ENCODE measurements at regions not wholly inside any gene's neighbourhood (a gene's known extent, or its start where the extent isn't known, plus 50 kb on each side); places are given as distances from the start of the nearest gene placed in this dataset.
"Not testable (repeated sequence)": the region's sequence is repeated elsewhere in the genome, so short reads cannot be mapped to it uniquely, and the experiment has no call there.

DNA sequence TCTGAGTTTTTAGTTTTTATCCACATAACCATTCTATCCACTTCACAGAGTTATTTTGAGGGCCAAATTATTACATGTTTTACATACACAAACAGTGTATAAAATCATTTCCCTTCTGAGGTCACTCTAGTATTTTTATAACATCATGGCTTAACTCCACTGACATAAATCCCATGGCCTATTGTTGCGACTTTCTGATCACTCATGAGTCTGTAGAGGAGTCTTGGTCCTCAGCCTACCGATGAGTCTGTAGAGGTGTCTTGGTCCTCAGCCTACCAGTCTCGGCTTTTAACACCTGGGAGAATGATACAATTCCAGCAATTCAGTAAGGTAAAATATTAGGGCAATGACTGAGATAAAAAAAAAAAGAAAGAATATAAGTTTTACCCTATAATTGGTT, 483.7 kb downstream of the USP25 start:
- DNase-seq (no peak), ATAC-seq (no peak)
- no peaks in the 10 kb centered on the region for H3K9me3 Mint-ChIP-seq
- H3K4me3 Mint-ChIP-seq, result no peak overlapping the region
- POLR2A ChIA-PET, result no interaction called here
- H3K27me3 Mint-ChIP-seq, result no peaks in the 10 kb centered on the region
- H3K27ac Mint-ChIP-seq, result no peak overlapping the region
- no peaks in the 10 kb centered on the region for H3K4me1 Mint-ChIP-seq (ENCODE audit: low read depth)
- TF ChIP-seq, protein P1, sequence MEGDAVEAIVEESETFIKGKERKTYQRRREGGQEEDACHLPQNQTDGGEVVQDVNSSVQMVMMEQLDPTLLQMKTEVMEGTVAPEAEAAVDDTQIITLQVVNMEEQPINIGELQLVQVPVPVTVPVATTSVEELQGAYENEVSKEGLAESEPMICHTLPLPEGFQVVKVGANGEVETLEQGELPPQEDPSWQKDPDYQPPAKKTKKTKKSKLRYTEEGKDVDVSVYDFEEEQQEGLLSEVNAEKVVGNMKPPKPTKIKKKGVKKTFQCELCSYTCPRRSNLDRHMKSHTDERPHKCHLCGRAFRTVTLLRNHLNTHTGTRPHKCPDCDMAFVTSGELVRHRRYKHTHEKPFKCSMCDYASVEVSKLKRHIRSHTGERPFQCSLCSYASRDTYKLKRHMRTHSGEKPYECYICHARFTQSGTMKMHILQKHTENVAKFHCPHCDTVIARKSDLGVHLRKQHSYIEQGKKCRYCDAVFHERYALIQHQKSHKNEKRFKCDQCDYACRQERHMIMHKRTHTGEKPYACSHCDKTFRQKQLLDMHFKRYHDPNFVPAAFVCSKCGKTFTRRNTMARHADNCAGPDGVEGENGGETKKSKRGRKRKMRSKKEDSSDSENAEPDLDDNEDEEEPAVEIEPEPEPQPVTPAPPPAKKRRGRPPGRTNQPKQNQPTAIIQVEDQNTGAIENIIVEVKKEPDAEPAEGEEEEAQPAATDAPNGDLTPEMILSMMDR (IDR thresholded peaks at IDR 0.05), result no peak
- no peaks in the 10 kb centered on the region for H3K36me3 Mint-ChIP-seq (ENCODE audit: low read depth)
- intact Hi-C loops (cut with micrococcal nuclease), result no loop called here
- CTCF ChIA-PET, result no interaction called here

DNA sequence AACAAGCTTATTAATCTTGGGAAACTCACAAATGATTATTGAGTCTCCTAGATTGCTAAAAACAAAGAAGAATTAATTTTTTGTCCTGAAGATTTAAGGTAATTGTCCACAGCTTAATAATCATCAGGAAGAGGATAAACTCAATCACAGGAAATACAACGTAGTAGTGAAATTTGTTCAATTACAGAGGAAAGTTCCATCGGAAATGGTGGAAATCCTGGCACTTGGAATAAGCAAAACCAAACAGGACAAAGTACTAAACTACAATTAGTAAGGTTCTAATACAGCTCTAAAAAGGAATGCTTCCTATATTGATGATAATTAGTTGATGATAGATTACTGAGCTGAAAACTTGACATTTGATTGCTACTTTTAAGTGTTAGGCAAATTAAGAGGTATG, 485.4 kb downstream of the USP25 start:
- Mint-ChIP-seq H3K36me3 (ENCODE audit: low read depth) (no peaks in the 10 kb centered on the region), H3K27ac (no peak overlapping the region), H3K27me3 (no peaks in the 10 kb centered on the region), H3K4me1 (ENCODE audit: low read depth) (no peaks in the 10 kb centered on the region), H3K4me3 (no peak overlapping the region), H3K9me3 (no peaks in the 10 kb centered on the region)
- TF ChIP-seq, protein P1 (IDR thresholded peaks at IDR 0.05), result no peak
- intact Hi-C loops (cut with micrococcal nuclease), result no loop called here
- ChIA-PET POLR2A (no interaction called here), CTCF (no interaction called here)
- ATAC-seq (no peak), DNase-seq (no peak)

DNA sequence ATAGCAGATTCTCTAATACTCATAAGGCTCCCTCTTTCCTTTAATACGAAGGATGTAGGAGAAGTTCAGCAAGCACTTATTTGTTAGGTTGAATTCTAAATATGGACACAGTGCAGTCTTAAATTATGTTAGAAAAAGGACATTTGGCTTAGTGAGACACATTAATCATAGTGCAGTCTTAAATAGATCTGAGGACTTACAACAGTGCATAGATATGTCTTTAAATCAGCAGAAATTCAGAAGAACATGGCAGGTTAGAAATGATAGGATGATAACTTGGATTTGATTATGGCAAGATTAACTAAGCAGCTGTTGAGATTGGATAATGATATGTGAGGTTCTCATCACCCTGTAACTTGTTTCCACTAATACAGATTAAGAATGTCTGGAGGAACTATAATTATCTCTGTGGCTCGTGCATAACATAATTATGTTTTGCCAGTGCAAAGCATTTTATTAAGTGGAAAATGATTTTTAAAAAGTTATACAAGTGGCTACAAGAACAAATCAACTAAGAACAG, 485.9 kb downstream of the USP25 start:
- intact Hi-C loops (cut with micrococcal nuclease), result no loop called here
- DNase-seq, result no peak
- Mint-ChIP-seq H3K4me1 (ENCODE audit: low read depth) (no peaks in the 10 kb centered on the region), H3K27me3 (no peaks in the 10 kb centered on the region), H3K27ac (no peak overlapping the region), H3K9me3 (no peaks in the 10 kb centered on the region), H3K36me3 (ENCODE audit: low read depth) (no peaks in the 10 kb centered on the region), H3K4me3 (no peak overlapping the region)
- POLR2A ChIA-PET, result no interaction called here
- ATAC-seq, result no peak
- CTCF ChIA-PET, result no interaction called here
- TF ChIP-seq, protein P1 (IDR thresholded peaks at IDR 0.05), result no peak

DNA sequence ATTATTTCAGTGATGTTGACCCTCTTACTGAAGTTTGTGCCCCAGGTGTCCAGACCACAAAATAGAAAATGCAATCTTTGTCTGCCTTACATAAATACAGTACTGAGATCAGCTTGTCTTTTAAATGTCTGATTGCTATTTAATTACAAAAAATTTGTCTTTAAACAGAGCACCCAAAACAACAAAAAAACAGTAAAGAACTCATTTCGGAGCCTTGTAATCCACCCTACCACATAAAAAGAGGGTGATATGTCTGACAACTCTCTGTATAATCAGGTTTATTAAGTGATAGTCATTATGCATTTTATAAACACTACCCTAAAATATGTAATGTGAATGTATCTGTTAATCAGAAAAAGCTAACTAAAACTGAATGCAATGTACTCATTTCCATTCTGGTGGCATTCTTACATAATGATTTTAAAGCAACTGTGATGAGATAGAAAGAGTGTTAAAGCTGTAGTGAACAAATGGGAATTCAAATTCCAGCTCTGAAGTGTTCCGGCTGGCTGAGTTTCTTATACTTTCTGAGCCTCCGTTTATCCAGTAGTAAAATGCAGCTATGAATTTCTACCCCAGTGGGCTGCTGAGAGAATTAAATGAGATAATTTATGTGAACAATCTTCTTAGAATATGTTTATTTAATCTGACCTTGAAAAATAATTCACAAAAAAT, 486.6 kb downstream of the USP25 start:
- no peak for ATAC-seq
- Mint-ChIP-seq H3K9me3 (no peaks in the 10 kb centered on the region), H3K4me1 (ENCODE audit: low read depth) (no peaks in the 10 kb centered on the region), H3K36me3 (ENCODE audit: low read depth) (no peaks in the 10 kb centered on the region), H3K4me3 (no peak overlapping the region), H3K27me3 (no peaks in the 10 kb centered on the region), H3K27ac (no peak overlapping the region)
- ChIA-PET CTCF (no interaction called here), POLR2A (interaction anchor here (0.6 kb wide), 1 partner anchor 32 kb away, joined by 3 read pairs; no protein-coding TSS in a partner anchor)
- TF ChIP-seq, protein P1 (IDR thresholded peaks at IDR 0.05), result no peak
- intact Hi-C loops (cut with micrococcal nuclease), result no loop called here
- no peak for DNase-seq

DNA sequence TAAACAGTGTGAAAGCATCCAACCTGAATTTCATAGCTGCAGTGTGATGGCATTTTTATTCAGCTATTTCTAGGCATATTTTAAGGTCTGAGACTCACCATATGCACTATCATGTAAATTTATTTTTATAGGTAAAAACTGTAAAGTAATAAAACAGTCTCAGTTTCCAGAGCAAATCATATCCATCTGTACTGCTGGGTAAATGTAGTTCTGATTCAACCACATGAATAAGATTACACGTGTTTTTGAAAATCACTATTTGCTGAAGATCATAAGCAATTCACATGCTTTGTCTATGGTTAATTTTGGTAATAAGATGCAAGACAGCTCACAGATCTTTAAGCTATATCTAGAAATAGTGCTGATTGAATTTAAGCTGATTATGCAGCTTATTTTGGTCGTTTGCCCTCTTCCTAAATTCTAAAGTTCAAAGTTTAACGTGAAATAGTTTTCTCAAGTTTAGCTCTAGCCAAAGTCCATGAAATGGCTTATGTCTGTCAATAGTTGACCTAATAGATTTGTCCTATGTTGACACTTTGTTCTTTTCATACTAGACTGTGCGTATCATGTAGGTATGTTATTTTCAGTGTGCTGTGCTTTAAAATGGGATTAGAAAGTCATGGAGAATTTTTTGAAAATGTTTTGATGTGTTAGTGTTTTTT, 489.0 kb downstream of the USP25 start:
- Mint-ChIP-seq H3K36me3 (ENCODE audit: low read depth) (no peaks in the 10 kb centered on the region), H3K27ac (no peak overlapping the region), H3K4me1 (ENCODE audit: low read depth) (no peaks in the 10 kb centered on the region), H3K9me3 (no peaks in the 10 kb centered on the region), H3K27me3 (no peaks in the 10 kb centered on the region), H3K4me3 (no peak overlapping the region)
- no peak for ATAC-seq
- no peak for DNase-seq
- intact Hi-C loops (cut with micrococcal nuclease), result no loop called here
- ChIA-PET CTCF (no interaction called here), POLR2A (interaction anchor here (0.6 kb wide), 1 partner anchor 167 kb away, joined by 3 read pairs; no protein-coding TSS in a partner anchor)
- TF ChIP-seq, protein P1 (IDR thresholded peaks at IDR 0.05), result no peak

DNA sequence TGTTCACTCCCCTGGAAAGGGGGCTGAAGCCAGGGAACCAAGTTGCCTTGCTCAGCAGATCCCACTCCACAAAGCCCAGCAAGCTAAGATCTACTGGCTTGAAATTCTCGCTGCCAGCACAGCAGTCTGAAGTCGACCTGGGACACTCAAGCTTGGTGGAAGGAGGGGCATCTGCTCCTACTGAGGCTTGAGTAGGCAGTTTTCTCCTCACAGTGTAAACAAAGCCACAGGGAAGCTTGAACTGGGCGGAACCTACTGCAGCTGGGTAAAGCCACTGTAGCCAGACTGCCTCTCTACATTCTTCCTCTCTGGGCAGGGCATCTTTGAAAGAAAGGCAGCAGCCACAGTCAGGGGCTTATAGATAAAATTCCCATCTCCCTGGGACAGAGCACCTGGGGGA, 495.0 kb downstream of the USP25 start:
- POLR2A ChIA-PET; H3K4me3 Mint-ChIP-seq; H3K4me1 Mint-ChIP-seq (ENCODE audit: low read depth); DNase-seq; H3K9me3 Mint-ChIP-seq; H3K27me3 Mint-ChIP-seq; H3K27ac Mint-ChIP-seq; H3K36me3 Mint-ChIP-seq (ENCODE audit: low read depth); CTCF ChIA-PET; intact Hi-C loops (cut with micrococcal nuclease); ATAC-seq: not testable (repeated sequence)
